ENCODE measurements at regions not wholly inside any gene's neighbourhood (a gene's known extent, or its start where the extent isn't known, plus 50 kb on each side); places are given as distances from the start of the nearest gene placed in this dataset.

DNA sequence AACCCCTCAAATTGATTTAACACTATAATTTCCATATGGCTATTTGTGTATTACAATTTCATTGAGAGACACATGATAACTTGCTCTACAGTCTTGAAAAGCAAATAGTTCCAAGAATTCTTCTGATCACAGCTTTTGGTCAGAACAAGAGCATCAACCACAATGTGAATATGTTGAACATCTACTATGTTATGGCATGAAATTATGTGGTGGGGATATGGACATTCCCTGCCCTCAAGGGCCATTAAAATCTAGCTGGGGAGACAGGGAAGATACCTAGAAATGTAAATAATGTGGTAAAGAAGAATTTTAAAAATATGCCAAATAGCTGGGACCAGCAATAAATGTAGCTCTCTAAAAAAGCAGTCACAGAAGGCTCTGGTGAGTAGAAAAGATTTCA lies 262.2 kb downstream of the FZD1 start (continued):
- no peak for TF ChIP-seq PAXIP1 (CRISPR knock-in tag; conservative IDR thresholded peaks at IDR 0.05)
- no peak for TF ChIP-seq BORCS8-MEF2B (CRISPR knock-in tag; IDR thresholded peaks at IDR 0.05)
- no peak for TF ChIP-seq HDAC2 (CRISPR knock-in tag; IDR thresholded peaks at IDR 0.05)
- no peak for TF ChIP-seq DZIP1 (CRISPR knock-in tag; IDR thresholded peaks at IDR 0.05)
- TF ChIP-seq, protein P1, sequence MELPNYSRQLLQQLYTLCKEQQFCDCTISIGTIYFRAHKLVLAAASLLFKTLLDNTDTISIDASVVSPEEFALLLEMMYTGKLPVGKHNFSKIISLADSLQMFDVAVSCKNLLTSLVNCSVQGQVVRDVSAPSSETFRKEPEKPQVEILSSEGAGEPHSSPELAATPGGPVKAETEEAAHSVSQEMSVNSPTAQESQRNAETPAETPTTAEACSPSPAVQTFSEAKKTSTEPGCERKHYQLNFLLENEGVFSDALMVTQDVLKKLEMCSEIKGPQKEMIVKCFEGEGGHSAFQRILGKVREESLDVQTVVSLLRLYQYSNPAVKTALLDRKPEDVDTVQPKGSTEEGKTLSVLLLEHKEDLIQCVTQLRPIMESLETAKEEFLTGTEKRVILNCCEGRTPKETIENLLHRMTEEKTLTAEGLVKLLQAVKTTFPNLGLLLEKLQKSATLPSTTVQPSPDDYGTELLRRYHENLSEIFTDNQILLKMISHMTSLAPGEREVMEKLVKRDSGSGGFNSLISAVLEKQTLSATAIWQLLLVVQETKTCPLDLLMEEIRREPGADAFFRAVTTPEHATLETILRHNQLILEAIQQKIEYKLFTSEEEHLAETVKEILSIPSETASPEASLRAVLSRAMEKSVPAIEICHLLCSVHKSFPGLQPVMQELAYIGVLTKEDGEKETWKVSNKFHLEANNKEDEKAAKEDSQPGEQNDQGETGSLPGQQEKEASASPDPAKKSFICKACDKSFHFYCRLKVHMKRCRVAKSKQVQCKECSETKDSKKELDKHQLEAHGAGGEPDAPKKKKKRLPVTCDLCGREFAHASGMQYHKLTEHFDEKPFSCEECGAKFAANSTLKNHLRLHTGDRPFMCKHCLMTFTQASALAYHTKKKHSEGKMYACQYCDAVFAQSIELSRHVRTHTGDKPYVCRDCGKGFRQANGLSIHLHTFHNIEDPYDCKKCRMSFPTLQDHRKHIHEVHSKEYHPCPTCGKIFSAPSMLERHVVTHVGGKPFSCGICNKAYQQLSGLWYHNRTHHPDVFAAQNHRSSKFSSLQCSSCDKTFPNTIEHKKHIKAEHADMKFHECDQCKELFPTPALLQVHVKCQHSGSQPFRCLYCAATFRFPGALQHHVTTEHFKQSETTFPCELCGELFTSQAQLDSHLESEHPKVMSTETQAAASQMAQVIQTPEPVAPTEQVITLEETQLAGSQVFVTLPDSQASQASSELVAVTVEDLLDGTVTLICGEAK (IDR thresholded peaks at IDR 0.05): no peak
- TF ChIP-seq, protein P1 (CRISPR knock-in tag; IDR thresholded peaks at IDR 0.05): no peak
- TF ChIP-seq ARNT2 (CRISPR knock-in tag; IDR thresholded peaks at IDR 0.05; ENCODE audit: low read depth): no peak
- TF ChIP-seq SAFB2 (CRISPR knock-in tag; IDR thresholded peaks at IDR 0.05; ENCODE audit: borderline replicate concordance, low read depth): no peak
- no peak for TF ChIP-seq MAF1 (CRISPR knock-in tag; IDR thresholded peaks at IDR 0.05; ENCODE audit: borderline replicate concordance)
- no peak for TF ChIP-seq ZFP41 (CRISPR knock-in tag; IDR thresholded peaks at IDR 0.05; ENCODE audit: borderline replicate concordance)
- no peak for TF ChIP-seq ZNF296 (CRISPR knock-in tag; conservative IDR thresholded peaks at IDR 0.05)
- no peak for TF ChIP-seq ZNF451 (CRISPR knock-in tag; IDR thresholded peaks at IDR 0.05)

Data from HepG2 (cell line).